H1 (cell line): ENCODE measurements at regions not wholly inside any gene's neighbourhood (a gene's known extent, or its start where the extent isn't known, plus 50 kb on each side); places are given as distances from the start of the nearest gene placed in this dataset.

ENCODE experiments used
- ASH2L ChIP-seq: fragments of 200-600, 300-600 bp; sonication (generic); IDR thresholded peaks from one replicate; pipeline ENCODE4 v1.7.1; 2017; ENCODE audit warnings: low read length
- ATF3 ChIP-seq: IDR thresholded peaks from 2 replicates; pipeline ENCODE4 v1.6.1; 2011; ENCODE audit warnings: low read depth, mild to moderate bottlenecking, low read length; ENCODE audit not compliant: insufficient read depth
- CTCF ChIP-seq, 3 experiments: IDR thresholded peaks; 1 replicate in 2 of 3; 2 replicates in 1 of 3; pipeline versions ENCODE4 v1.5.1 to v1.6.1; 2011; ENCODE audit warnings: low read length in 3 of 3, mild to moderate bottlenecking in 3 of 3, inconsistent platforms in 2 of 3, low read depth in 1 of 3, moderate library complexity in 1 of 3; ENCODE audit not compliant: insufficient read depth in 1 of 3; ENCODE audit errors: control extremely low read depth in 1 of 3
- EZH2 ChIP-seq: fragments of 200-600 bp; sonication (generic); IDR thresholded peaks from 2 replicates; pipeline ENCODE4 v1.7.1; 2012; ENCODE audit warnings: low read depth, mild to moderate bottlenecking, moderate library complexity, low read length, inconsistent platforms; ENCODE audit not compliant: severe bottlenecking
- GABPA ChIP-seq: IDR thresholded peaks from 2 replicates; pipeline ENCODE4 v1.6.1; 2011; ENCODE audit warnings: mild to moderate bottlenecking, low read length, moderate library complexity, borderline replicate concordance; ENCODE audit not compliant: insufficient read depth
- HDAC2 ChIP-seq, 2 experiments: fragments of 300-600 bp in 1 of 2; sonication (generic) in 1 of 2; IDR thresholded peaks; 2 replicates each; pipeline ENCODE4 v1.6.1; 2011 to 2012; ENCODE audit warnings: low read depth in 2 of 2, low read length in 2 of 2, mild to moderate bottlenecking in 2 of 2, moderate library complexity in 2 of 2, borderline replicate concordance in 1 of 2, inconsistent platforms in 1 of 2
- KDM5A ChIP-seq: fragments of 200-600 bp; IDR thresholded peaks from 2 replicates; pipeline ENCODE4 v1.7.1; 2012; ENCODE audit warnings: mild to moderate bottlenecking, low read length, inconsistent platforms, mixed read lengths
- MAFK ChIP-seq: IDR thresholded peaks from 2 replicates; pipeline ENCODE4 v1.6.1; 2012; ENCODE audit warnings: low read depth, mild to moderate bottlenecking, improper control_type of control experiment, low read length
- POLR2AphosphoS5 ChIP-seq: IDR thresholded peaks from 2 replicates; pipeline ENCODE4 v1.6.1; 2011; ENCODE audit warnings: low read depth, low read length
- RFX5 ChIP-seq: IDR thresholded peaks from 2 replicates; pipeline ENCODE4 v1.6.1; 2011; ENCODE audit warnings: low read depth, low read length, improper control_type of control experiment, borderline replicate concordance
- SIN3A ChIP-seq, 2 experiments: IDR thresholded peaks in 1 of 2; conservative IDR thresholded peaks in 1 of 2; 2 replicates each; pipeline ENCODE4 v1.6.1; 2011 to 2012; ENCODE audit warnings: low read length in 2 of 2, improper control_type of control experiment in 1 of 2, low read depth in 1 of 2, mild to moderate bottlenecking in 1 of 2
- SRF ChIP-seq: IDR thresholded peaks from 2 replicates; pipeline ENCODE4 v1.6.1; 2011; ENCODE audit warnings: mild to moderate bottlenecking, low read depth, low read length, moderate library complexity
- YY1 ChIP-seq: IDR thresholded peaks from 2 replicates; pipeline ENCODE4 v1.6.1; 2011; ENCODE audit warnings: low read depth, mild to moderate bottlenecking, low read length

GRCh38 chr3:147941969-147942368, 532.8 kb downstream of the ZIC1 start:
- TF ChIP-seq EZH2 (no peak), ASH2L (no peak), SRF (no peak), HDAC2 (IDR thresholded peaks at IDR 0.05; ENCODE audit: borderline replicate concordance in 1 of 2, low read depth in 2 of 2, low read length in 2 of 2) (no peak), CTCF (IDR thresholded peaks at IDR 0.05; ENCODE audit: control extremely low read depth in 1 of 3, insufficient read depth in 1 of 3, low read depth in 1 of 3, low read length in 3 of 3) (no peak), GABPA (no peak), ATF3 (no peak), KDM5A (no peak), POLR2AphosphoS5 (no peak), RFX5 (no peak), SIN3A (conservative IDR thresholded peaks at IDR 0.05 in 1 of 2, IDR thresholded peaks at IDR 0.05 in 1 of 2; ENCODE audit: low read depth in 1 of 2, low read length in 2 of 2) (no peak), MAFK (peak; percentile 46; the same call in 1 of the 2 replicates), YY1 (no peak)
